ENCODE measurements at regions not wholly inside any gene's neighbourhood (a gene's known extent, or its start where the extent isn't known, plus 50 kb on each side); places are given as distances from the start of the nearest gene placed in this dataset.

DNA sequence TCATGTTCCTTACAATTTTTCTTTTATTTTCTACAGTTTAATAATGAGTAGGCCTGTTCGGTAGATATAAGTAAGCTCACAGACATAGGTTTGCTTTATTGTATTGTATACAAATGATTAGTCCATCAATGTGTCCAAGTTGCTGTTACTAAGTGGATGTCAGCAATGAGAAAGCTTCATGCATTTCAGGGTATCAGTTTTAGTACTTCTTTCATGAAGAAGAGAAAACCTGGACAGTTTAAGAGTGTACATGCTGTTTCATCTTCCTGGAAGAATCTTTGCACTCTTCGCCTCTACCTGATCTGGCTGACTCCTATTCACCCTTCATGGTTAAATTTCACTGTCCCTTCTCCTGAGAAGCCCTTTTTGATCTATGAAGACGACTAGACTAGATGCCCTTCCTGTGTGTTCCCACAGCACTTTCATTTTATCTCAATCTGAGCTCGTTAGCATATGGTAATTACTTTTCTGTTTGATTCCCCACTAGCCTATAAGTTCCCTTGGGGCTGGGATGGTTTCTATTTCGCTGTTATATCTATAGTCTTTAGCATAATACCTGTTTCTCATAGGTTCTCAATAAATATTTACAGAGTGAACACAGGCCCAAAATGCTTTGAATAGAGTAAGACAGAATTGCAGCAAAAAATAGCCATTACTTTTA lies 70.7 kb downstream of the CETN3 start:
- no peak for DNase-seq (ENCODE audit: low spot score)
- H3K4ac ChIP-seq (ENCODE audit: low read length) = no peak overlapping the region
- no peaks in the 10 kb centered on the region for H3K4me1 ChIP-seq (ENCODE audit: control insufficient read depth in 2 of 2, insufficient read depth in 1 of 2, low read depth in 1 of 2, low read length in 2 of 2)
- H3K36me3 ChIP-seq (replicated peaks in 1 of 2; ENCODE audit: control insufficient read depth in 2 of 2, insufficient read depth in 2 of 2, low read length in 2 of 2) = no peaks in the 10 kb centered on the region
- no peak overlapping the region for H3K9ac ChIP-seq (ENCODE audit: low read depth, low read length, poor library complexity)
- H3K4me3 ChIP-seq (ENCODE audit: low read length in 2 of 2) = no peak overlapping the region
- no peak overlapping the region for H3K23ac ChIP-seq (ENCODE audit: low read depth, low read length, poor library complexity)
- H2AFZ ChIP-seq (ENCODE audit: low read length) = no peak overlapping the region
- H2BK5ac ChIP-seq (ENCODE audit: low read length) = no peak overlapping the region
- no peaks in the 10 kb centered on the region for H3K79me1 ChIP-seq (ENCODE audit: low read depth, low read length)
- no peaks in the 10 kb centered on the region for H3K9me3 ChIP-seq (replicated peaks in 1 of 2; ENCODE audit: control insufficient read depth in 2 of 2, insufficient read depth in 1 of 2, low read depth in 1 of 2, low read length in 2 of 2)
- H3K27me3 ChIP-seq (ENCODE audit: control insufficient read depth in 3 of 3, insufficient read depth in 3 of 3, low read depth in 1 of 3, low read length in 3 of 3) = no peaks in the 10 kb centered on the region
- no peak overlapping the region for H2BK12ac ChIP-seq (ENCODE audit: low read length)
- no peak overlapping the region for H3K4me2 ChIP-seq (ENCODE audit: insufficient read depth, low read length, poor library complexity, severe bottlenecking)
- H3K18ac ChIP-seq (ENCODE audit: low read length) = no peak overlapping the region
- no peak overlapping the region for H3K14ac ChIP-seq (ENCODE audit: low read length)
- no peak overlapping the region for H2BK120ac ChIP-seq (ENCODE audit: low read depth, low read length)
- no peak overlapping the region for H2AK5ac ChIP-seq (ENCODE audit: low read depth, low read length)
- H4K8ac ChIP-seq (ENCODE audit: low read depth, low read length) = no peak overlapping the region
- H3K27ac ChIP-seq (replicated peaks; ENCODE audit: low read length) = no peak overlapping the region
- H4K91ac ChIP-seq (ENCODE audit: low read depth, low read length, poor library complexity) = no peak overlapping the region
- H2BK15ac ChIP-seq (ENCODE audit: low read length) = no peak overlapping the region
- no CpG with 5 or more reads among the region's 5 CpGs for WGBS, 2 donors (ENCODE audit: extremely low coverage in 2 of 2, insufficient read length in 2 of 2, insufficient replicate concordance in 1 of 2)

DNA sequence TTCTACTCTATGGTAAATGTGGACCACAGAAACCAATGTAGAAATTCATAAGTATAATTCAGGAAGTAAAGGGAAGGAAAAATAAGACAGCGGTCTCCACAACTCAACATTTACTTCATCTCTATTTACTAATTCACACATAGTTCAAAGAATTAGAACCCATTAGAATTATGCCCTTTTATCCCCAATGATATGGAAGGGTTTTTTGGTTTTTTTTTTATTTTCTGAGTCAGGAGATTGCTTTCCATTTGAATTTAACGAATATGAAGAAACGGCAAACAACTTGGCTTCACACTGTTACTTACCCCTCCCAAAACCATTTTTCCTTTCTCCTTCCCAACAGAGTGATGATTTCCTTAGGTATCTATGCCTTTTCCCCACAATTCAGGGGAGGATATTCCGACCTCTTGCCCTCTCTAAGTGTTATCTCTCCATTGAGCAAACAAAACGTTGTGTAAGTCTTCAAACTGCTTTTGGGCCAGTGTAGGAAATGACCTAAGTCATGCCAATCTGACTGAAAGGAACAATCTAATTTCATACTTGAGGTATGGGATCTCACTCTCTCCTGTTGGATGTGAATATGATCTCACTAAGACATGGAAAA lies 72.0 kb downstream of the CETN3 start:
- Histone ChIP-seq H3K9me3 (replicated peaks in 1 of 2; ENCODE audit: control insufficient read depth in 2 of 2, insufficient read depth in 1 of 2, low read depth in 1 of 2, low read length in 2 of 2) (no peaks in the 10 kb centered on the region), H2AFZ (ENCODE audit: low read length) (no peak overlapping the region), H3K4ac (ENCODE audit: low read length) (no peak overlapping the region), H3K79me1 (ENCODE audit: low read depth, low read length) (no peaks in the 10 kb centered on the region), H3K27me3 (ENCODE audit: control insufficient read depth in 3 of 3, insufficient read depth in 3 of 3, low read depth in 1 of 3, low read length in 3 of 3) (no peaks in the 10 kb centered on the region), H3K36me3 (replicated peaks in 1 of 2; ENCODE audit: control insufficient read depth in 2 of 2, insufficient read depth in 2 of 2, low read length in 2 of 2) (no peaks in the 10 kb centered on the region), H3K4me3 (ENCODE audit: low read length in 2 of 2) (no peak overlapping the region), H4K8ac (ENCODE audit: low read depth, low read length) (no peak overlapping the region), H3K4me1 (ENCODE audit: control insufficient read depth in 2 of 2, insufficient read depth in 1 of 2, low read depth in 1 of 2, low read length in 2 of 2) (no peaks in the 10 kb centered on the region), H4K91ac (ENCODE audit: low read depth, low read length, poor library complexity) (no peak overlapping the region), H2BK5ac (ENCODE audit: low read length) (no peak overlapping the region), H2BK15ac (ENCODE audit: low read length) (no peak overlapping the region), H3K18ac (ENCODE audit: low read length) (no peak overlapping the region), H3K14ac (ENCODE audit: low read length) (no peak overlapping the region), H2BK120ac (ENCODE audit: low read depth, low read length) (no peak overlapping the region), H3K23ac (ENCODE audit: low read depth, low read length, poor library complexity) (no peak overlapping the region), H2BK12ac (ENCODE audit: low read length) (no peak overlapping the region), H2AK5ac (ENCODE audit: low read depth, low read length) (no peak overlapping the region), H3K27ac (replicated peaks; ENCODE audit: low read length) (no peak overlapping the region), H3K4me2 (ENCODE audit: insufficient read depth, low read length, poor library complexity, severe bottlenecking) (no peak overlapping the region), H3K9ac (ENCODE audit: low read depth, low read length, poor library complexity) (no peak overlapping the region)
- DNase-seq (ENCODE audit: low spot score) = no peak
- WGBS, 2 donors (ENCODE audit: extremely low coverage in 2 of 2, insufficient read length in 2 of 2, insufficient replicate concordance in 1 of 2) = no CpG with 5 or more reads among the region's 5 CpGs

DNA sequence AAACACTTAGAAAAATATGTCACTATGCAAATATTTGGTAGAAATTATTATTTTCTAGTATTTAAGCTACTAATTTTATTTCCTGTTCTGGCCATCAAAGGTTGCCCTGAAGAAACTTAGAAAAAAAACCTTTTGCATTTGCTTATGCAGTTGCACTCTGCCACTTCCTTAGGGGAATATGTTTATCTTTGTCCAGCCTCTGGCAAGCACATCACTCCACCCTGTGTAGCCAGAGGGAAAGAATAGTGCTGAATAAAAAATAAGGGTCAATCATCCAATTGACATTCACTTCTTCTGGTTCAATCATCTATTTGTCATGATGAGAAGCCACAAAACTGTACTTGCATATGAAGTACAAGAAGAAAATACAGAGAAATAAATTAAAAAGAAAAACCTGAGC lies 72.8 kb downstream of the CETN3 start:
- H2BK5ac ChIP-seq (ENCODE audit: low read length) = no peak overlapping the region
- H3K36me3 ChIP-seq (replicated peaks in 1 of 2; ENCODE audit: control insufficient read depth in 2 of 2, insufficient read depth in 2 of 2, low read length in 2 of 2) = no peaks in the 10 kb centered on the region
- no peak overlapping the region for H3K4me3 ChIP-seq (ENCODE audit: low read length in 2 of 2)
- H2BK120ac ChIP-seq (ENCODE audit: low read depth, low read length) = no peak overlapping the region
- no peaks in the 10 kb centered on the region for H3K4me1 ChIP-seq (ENCODE audit: control insufficient read depth in 2 of 2, insufficient read depth in 1 of 2, low read depth in 1 of 2, low read length in 2 of 2)
- H3K23ac ChIP-seq (ENCODE audit: low read depth, low read length, poor library complexity) = no peak overlapping the region
- H3K27me3 ChIP-seq (ENCODE audit: control insufficient read depth in 3 of 3, insufficient read depth in 3 of 3, low read depth in 1 of 3, low read length in 3 of 3) = peaks cover 0 to 4% (median 0%) of the 10 kb centered on the region in 3 experiments
- H4K91ac ChIP-seq (ENCODE audit: low read depth, low read length, poor library complexity) = no peak overlapping the region
- H2BK15ac ChIP-seq (ENCODE audit: low read length) = no peak overlapping the region
- no peak overlapping the region for H4K8ac ChIP-seq (ENCODE audit: low read depth, low read length)
- no peak overlapping the region for H3K9ac ChIP-seq (ENCODE audit: low read depth, low read length, poor library complexity)
- H2AK5ac ChIP-seq (ENCODE audit: low read depth, low read length) = no peak overlapping the region
- H3K79me1 ChIP-seq (ENCODE audit: low read depth, low read length) = no peaks in the 10 kb centered on the region
- H3K18ac ChIP-seq (ENCODE audit: low read length) = no peak overlapping the region
- H2AFZ ChIP-seq (ENCODE audit: low read length) = no peak overlapping the region
- H2BK12ac ChIP-seq (ENCODE audit: low read length) = no peak overlapping the region
- no peak overlapping the region for H3K4ac ChIP-seq (ENCODE audit: low read length)
- no peak for DNase-seq (ENCODE audit: low spot score)
- no peak overlapping the region for H3K14ac ChIP-seq (ENCODE audit: low read length)
- no peak overlapping the region for H3K4me2 ChIP-seq (ENCODE audit: insufficient read depth, low read length, poor library complexity, severe bottlenecking)
- H3K27ac ChIP-seq (replicated peaks; ENCODE audit: low read length) = no peak overlapping the region
- no peaks in the 10 kb centered on the region for H3K9me3 ChIP-seq (replicated peaks in 1 of 2; ENCODE audit: control insufficient read depth in 2 of 2, insufficient read depth in 1 of 2, low read depth in 1 of 2, low read length in 2 of 2)

DNA sequence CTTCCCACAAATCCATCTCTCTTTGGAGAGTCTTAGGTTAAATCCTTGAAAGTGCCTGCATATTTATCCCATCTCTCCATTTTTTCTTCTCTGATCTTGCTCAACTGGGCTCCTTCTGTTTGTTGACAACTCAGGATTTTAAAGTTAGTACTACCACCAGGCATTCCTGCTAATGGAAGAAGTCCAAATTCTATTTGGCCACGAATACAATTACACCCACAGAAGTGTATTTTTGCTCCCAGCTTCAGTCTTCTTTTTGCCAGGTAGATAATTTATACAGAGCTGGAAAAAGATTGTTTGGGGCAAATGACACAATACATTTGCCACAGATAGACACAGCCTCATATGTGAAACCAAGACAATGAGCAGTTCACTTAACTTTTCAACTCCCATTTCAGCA lies 74.8 kb downstream of the CETN3 start:
- Histone ChIP-seq H3K79me1 (ENCODE audit: low read depth, low read length) (no peaks in the 10 kb centered on the region), H3K27ac (replicated peaks; ENCODE audit: low read length) (no peak overlapping the region), H2AK5ac (ENCODE audit: low read depth, low read length) (no peak overlapping the region), H2BK12ac (ENCODE audit: low read length) (no peak overlapping the region), H3K23ac (ENCODE audit: low read depth, low read length, poor library complexity) (no peak overlapping the region), H3K4me2 (ENCODE audit: insufficient read depth, low read length, poor library complexity, severe bottlenecking) (no peak overlapping the region), H3K14ac (ENCODE audit: low read length) (no peak overlapping the region), H3K9ac (ENCODE audit: low read depth, low read length, poor library complexity) (no peak overlapping the region), H4K8ac (ENCODE audit: low read depth, low read length) (no peak overlapping the region), H3K27me3 (ENCODE audit: control insufficient read depth in 3 of 3, insufficient read depth in 3 of 3, low read depth in 1 of 3, low read length in 3 of 3) (peaks cover 0 to 4% (median 0%) of the 10 kb centered on the region in 3 experiments), H4K91ac (ENCODE audit: low read depth, low read length, poor library complexity) (no peak overlapping the region), H3K4me3 (ENCODE audit: low read length in 2 of 2) (no peak overlapping the region), H3K36me3 (replicated peaks in 1 of 2; ENCODE audit: control insufficient read depth in 2 of 2, insufficient read depth in 2 of 2, low read length in 2 of 2) (no peaks in the 10 kb centered on the region), H2BK15ac (ENCODE audit: low read length) (no peak overlapping the region), H2BK5ac (ENCODE audit: low read length) (no peak overlapping the region), H3K18ac (ENCODE audit: low read length) (no peak overlapping the region), H2AFZ (ENCODE audit: low read length) (no peak overlapping the region), H2BK120ac (ENCODE audit: low read depth, low read length) (no peak overlapping the region), H3K4me1 (ENCODE audit: control insufficient read depth in 2 of 2, insufficient read depth in 1 of 2, low read depth in 1 of 2, low read length in 2 of 2) (no peaks in the 10 kb centered on the region), H3K9me3 (replicated peaks in 1 of 2; ENCODE audit: control insufficient read depth in 2 of 2, insufficient read depth in 1 of 2, low read depth in 1 of 2, low read length in 2 of 2) (no peaks in the 10 kb centered on the region), H3K4ac (ENCODE audit: low read length) (no peak overlapping the region)
- WGBS, 2 donors (ENCODE audit: extremely low coverage in 2 of 2, insufficient read length in 2 of 2, insufficient replicate concordance in 1 of 2) = no CpG with 5 or more reads among the region's 1 CpG
- no peak for DNase-seq (ENCODE audit: low spot score)

All from neuronal stem cell (in vitro differentiated cells).